Myocyte (in vitro differentiated cells): ENCODE measurements at regions not wholly inside any gene's neighbourhood (a gene's known extent, or its start where the extent isn't known, plus 50 kb on each side); places are given as distances from the start of the nearest gene placed in this dataset.
"Not testable (repeated sequence)": the region's sequence is repeated elsewhere in the genome, so short reads cannot be mapped to it uniquely, and the experiment has no call there.

Source experiments
- DNase-seq: peaks from one replicate; pipeline ENCODE4 v3.0.0-alpha.2; 2012; ENCODE audit warnings: low read depth

- no peak for DNase-seq
These were observed 157.5 kb upstream of the ATF7IP start for GRCh38 chr12:14207905-14208551.

GRCh38 chr12:14211947-14212387 is 153.5 kb upstream of the ATF7IP start:
- DNase-seq: no peak

GRCh38 chr12:14213542-14213941 is 151.9 kb upstream of the ATF7IP start:
- DNase-seq: peak; percentile 67

- peak; percentile 57 for DNase-seq
These were observed 151.0 kb upstream of the ATF7IP start for GRCh38 chr12:14214495-14214894.

DNA sequence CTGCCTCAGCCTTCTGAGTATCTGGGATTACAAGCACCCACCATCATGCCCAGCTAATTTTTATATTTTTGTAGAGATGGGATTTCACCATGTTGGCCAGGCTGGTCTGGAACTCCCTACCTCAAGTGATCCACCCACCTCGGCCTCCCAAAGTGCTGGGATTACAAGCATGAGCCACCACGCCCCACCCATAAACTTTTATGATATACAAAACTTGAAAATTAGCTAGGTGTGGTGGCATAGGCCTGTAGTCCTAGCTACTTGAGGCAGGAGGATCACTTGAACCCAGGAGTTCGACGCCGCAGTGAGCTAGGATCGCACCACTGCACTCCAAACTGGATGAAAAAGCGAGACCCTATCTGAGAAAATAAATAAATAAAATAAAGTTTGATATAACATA is 149.5 kb upstream of the ATF7IP start:
- not testable (repeated sequence) for DNase-seq

DNA sequence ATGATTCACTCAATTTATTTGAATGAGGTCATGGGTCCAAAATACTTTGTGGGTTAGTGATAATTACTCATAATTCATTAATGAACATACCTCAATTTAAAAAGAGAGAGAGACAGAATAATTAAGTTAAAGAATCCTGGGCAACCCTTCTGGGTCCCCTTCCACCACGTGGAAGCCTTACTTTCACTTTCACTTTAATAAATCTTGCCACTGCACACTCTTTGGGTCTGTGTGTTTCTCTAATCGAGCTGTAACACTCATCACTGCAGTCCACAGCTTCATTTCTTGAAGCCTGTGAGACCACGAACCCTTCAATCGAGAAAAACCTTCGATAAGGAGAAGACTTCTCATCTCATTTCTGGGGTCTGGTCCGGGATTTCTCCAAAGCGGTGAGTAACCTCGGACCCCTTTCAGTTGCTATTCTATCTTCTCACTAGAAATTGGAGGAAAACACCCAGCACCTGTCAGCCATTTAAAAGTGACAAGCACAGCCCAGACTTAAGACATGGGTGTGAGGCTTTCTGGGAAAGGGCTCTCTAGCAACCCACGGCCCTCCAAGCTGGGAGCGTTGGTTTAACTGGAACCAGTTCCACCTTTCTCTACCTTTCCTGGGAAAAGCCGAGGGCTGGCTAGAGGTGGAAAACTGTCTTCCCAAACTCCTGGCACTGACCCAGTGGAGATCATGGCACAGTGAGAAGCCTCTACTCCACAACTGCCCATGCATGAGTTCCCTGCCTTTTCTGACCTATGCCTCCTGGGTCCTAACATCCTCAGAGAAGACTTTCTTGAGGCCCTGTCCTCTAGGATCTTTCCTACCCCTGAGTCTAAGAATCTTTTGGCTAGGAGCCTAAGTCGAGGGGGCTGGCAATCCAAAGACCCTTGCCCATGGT is 148.8 kb upstream of the ATF7IP start:
- peak; percentile 68 for DNase-seq

DNA sequence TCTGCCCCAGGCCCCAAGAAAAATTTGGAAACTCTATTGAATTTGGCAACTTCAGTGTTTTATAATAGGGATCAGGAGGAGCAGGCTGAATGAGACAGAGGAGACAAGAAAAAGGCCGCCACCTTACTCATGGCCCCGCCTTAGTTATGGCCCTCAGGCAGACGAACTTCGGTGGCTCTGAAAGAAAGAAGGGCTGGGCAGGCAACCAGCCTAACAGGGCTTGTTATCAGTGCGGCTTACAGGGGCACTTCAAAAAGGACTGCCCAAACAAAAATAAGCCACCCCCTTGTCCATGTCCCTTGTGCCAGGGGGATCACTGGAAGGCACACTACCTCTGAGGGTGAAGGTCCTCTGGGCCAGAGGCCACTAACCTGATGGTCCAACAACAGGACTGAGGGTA is 146.3 kb upstream of the ATF7IP start:
- DNase-seq: no peak

DNA sequence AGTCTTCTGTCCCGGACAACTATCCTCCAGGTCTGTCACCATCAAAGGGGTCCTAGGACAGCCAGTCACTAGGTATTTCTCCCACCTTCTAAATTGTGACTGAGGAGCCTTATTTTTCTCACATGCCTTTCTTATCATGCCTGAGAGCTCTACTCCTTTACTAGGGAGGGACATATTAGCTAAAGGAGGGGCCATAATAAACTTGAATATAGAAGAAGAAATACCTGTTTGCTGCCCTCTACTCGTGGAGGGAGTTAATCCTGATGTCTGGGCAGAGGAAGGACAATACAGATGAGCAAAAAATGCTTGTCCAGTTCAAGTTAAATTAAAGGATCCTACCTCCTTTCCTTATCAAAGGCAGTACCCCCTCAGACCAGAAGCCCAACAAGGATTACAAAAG is 145.8 kb upstream of the ATF7IP start:
- DNase-seq: not testable (repeated sequence)

- no peak for DNase-seq
These were observed 140.4 kb upstream of the ATF7IP start for GRCh38 chr12:14225064-14225463.

GRCh38 chr12:14235176-14235575 is 130.3 kb upstream of the ATF7IP start:
- not testable (repeated sequence) for DNase-seq

- not testable (repeated sequence) for DNase-seq
These were observed 128.8 kb upstream of the ATF7IP start for GRCh38 chr12:14236641-14237040.

DNA sequence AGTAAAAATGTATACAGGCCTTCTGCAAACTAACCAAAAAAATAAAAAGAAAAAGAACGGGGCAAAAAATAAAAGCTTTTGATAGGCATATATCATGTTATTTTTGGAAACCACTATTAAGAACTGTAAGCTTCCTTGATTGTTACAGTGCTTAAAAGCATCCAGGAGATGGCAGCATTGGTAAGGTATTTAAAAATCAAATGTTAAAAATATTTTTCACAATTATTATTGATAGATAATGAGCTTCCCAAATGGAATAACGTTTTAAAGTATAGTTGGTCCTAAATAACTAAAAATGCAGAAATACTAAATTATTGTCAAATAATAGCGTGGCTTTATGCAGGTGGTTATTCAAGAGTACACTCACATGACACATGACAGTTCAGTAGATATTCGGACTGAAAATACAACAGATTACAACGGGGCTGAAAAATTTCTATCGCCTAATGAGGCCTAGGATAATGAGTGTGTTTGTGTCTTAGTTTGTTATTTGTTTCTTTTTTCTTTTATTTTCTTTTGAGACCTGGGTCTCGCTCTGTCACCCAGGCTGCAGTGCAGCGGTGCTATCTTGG is 127.2 kb upstream of the ATF7IP start:
- peak; percentile 43 for DNase-seq

DNA sequence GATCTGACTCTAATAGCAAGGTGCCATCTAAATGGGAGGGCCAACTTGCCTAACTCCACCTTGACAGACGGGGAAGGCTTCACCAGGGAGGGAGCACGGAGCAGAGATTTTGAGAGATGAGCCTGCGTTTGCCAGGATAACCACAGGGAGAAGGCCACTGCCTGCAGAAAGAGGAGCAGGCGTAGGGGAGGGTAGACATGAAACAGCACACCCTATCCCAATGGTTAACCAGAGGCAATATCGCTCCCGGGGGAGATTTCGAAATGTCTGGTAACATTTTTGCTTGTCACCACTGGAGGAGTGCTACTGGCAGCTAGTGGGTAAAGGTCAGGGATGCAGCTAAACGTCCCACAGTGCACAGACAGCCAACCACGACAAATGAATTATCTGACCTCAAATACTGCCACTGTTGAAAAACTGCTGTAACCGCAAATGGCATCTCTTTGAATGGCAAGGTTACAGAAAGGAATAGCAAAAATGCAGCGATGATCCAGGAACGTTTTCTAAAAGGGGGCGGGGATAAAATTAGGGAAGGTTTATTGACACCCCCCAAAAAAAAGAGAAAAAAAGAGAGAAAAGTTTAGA is 126.0 kb upstream of the ATF7IP start:
- DNase-seq: peak; percentile 92

GRCh38 chr12:14239935-14240872 is 125.3 kb upstream of the ATF7IP start:
- no peak for DNase-seq

GRCh38 chr12:14240873-14241220 is 124.6 kb upstream of the ATF7IP start:
- no peak for DNase-seq

GRCh38 chr12:14242825-14243224 is 122.7 kb upstream of the ATF7IP start:
- DNase-seq: not testable (repeated sequence)

- DNase-seq: no peak
These were observed 121.5 kb upstream of the ATF7IP start for GRCh38 chr12:14243941-14244340.

GRCh38 chr12:14244876-14245669 is 120.4 kb upstream of the ATF7IP start:
- DNase-seq: no peak

DNA sequence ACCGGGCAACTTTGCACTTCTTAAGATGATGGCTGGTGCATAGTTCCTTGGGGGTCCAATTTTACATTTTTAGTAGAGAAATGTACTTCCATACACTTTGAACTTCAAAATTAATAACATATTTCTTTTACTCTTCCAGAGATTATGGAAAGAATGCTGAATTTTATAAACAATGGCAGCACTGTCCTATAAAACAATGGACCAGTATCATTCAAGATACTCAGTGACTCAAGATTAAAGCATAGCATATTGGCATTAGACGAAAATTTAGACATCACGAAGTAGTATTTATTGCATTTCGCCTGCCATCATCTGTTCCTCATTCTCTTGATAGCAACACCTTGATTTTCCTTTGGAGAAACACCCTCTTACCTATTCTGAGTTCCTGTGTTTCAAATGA is 118.3 kb upstream of the ATF7IP start:
- DNase-seq: no peak

- no peak for DNase-seq
These were observed 116.1 kb upstream of the ATF7IP start for GRCh38 chr12:14249368-14249767.
